ENCODE measurements at regions not wholly inside any gene's neighbourhood (a gene's known extent, or its start where the extent isn't known, plus 50 kb on each side); places are given as distances from the start of the nearest gene placed in this dataset.

- no peak for TF ChIP-seq POLR2AphosphoS5 (IDR thresholded peaks at IDR 0.05; ENCODE audit: low read depth, low read length)
Observed at GRCh38 chr2:21489080-21489479, 365.3 kb downstream of the TDRD15 start (continued).

GRCh38 chr2:21498016-21498415, 374.2 kb downstream of the TDRD15 start:
- Histone ChIP-seq H3K36me3 (ENCODE audit: control insufficient read depth in 1 of 2, insufficient read depth in 2 of 2, low read length in 2 of 2) (no peaks in the 10 kb centered on the region), H4K20me1 (ENCODE audit: insufficient read depth) (no peaks in the 10 kb centered on the region), H3K79me2 (ENCODE audit: insufficient read depth, low read length) (no peaks in the 10 kb centered on the region), H3K27me3 (ENCODE audit: insufficient read depth, low read length) (no peaks in the 10 kb centered on the region), H3K9me2 (ENCODE audit: insufficient read depth) (no peaks in the 10 kb centered on the region), H3K4me1 (ENCODE audit: control insufficient read depth in 1 of 2, insufficient read depth in 2 of 2, low read length in 2 of 2) (no peaks in the 10 kb centered on the region), H3K27ac (ENCODE audit: low read depth, low read length) (no peak overlapping the region), H3K4me2 (ENCODE audit: low read length) (no peak overlapping the region), H3K9ac (ENCODE audit: low read length) (no peak overlapping the region), H3K9me3 (ENCODE audit: control insufficient read depth in 1 of 2, insufficient read depth in 1 of 2, low read depth in 1 of 2, low read length in 2 of 2) (no peaks in the 10 kb centered on the region; a peak in 2 of 4 replicates), H2AFZ (ENCODE audit: low read depth, low read length, poor library complexity, severe bottlenecking) (no peak overlapping the region), H3K4me3 (replicated peaks in 1 of 2; ENCODE audit: low read depth in 1 of 2, low read length in 2 of 2) (no peak overlapping the region)
- ChIA-PET POLR2A (no interaction called here), RAD21 (ENCODE audit: low non-redundant PET in 1 of 2, low total read pairs in 2 of 2, uncharacterized antibody in 2 of 2, unreplicated experiment in 2 of 2) (no interaction called here), CTCF (no interaction called here)
- ATAC-seq (no peak), DNase-seq (ENCODE audit: low read depth, low spot score) (no peak)
- no TSS peak for BruUV-seq (replicated peaks)
- TF ChIP-seq CTCF (IDR thresholded peaks at IDR 0.05 in 2 of 3, conservative IDR thresholded peaks at IDR 0.05 in 1 of 3; ENCODE audit: borderline replicate concordance in 1 of 3, insufficient read depth in 1 of 3, low read depth in 2 of 3, low read length in 2 of 3), result no peak
- no peak for TF ChIP-seq EZH2 (IDR thresholded peaks at IDR 0.05)
- no peak for TF ChIP-seq ATF3 (IDR thresholded peaks at IDR 0.05)
- TF ChIP-seq RAD21 (IDR thresholded peaks at IDR 0.05; ENCODE audit: low read depth), result no peak
- TF ChIP-seq SIN3A (IDR thresholded peaks at IDR 0.05; ENCODE audit: low read depth), result no peak
- no peak for TF ChIP-seq CEBPB (IDR thresholded peaks at IDR 0.05; ENCODE audit: low read depth)
- TF ChIP-seq EGR1 (IDR thresholded peaks at IDR 0.05; ENCODE audit: low read depth), result no peak
- TF ChIP-seq TCF7L2 (IDR thresholded peaks at IDR 0.05; ENCODE audit: borderline replicate concordance, extremely low read depth, insufficient read depth, insufficient read length), result no peak
- TF ChIP-seq SP1 (IDR thresholded peaks at IDR 0.05; ENCODE audit: low read depth), result no peak
- TF ChIP-seq ZNF274 (IDR thresholded peaks at IDR 0.05; ENCODE audit: low read depth, low read length), result no peak
- TF ChIP-seq JUND (IDR thresholded peaks at IDR 0.05), result no peak
- no peak for TF ChIP-seq REST (IDR thresholded peaks at IDR 0.05; ENCODE audit: low read depth)
- TF ChIP-seq CBX3 (IDR thresholded peaks at IDR 0.05; ENCODE audit: low read depth), result no peak
- TF ChIP-seq ELF1 (IDR thresholded peaks at IDR 0.05; ENCODE audit: borderline replicate concordance, low read depth), result no peak
- no peak for TF ChIP-seq ZBTB33 (IDR thresholded peaks at IDR 0.05; ENCODE audit: extremely low read depth, insufficient replicate concordance, low read length)
- no peak for TF ChIP-seq POLR2AphosphoS5 (IDR thresholded peaks at IDR 0.05; ENCODE audit: low read depth, low read length)
- no peak for TF ChIP-seq ZFX (IDR thresholded peaks at IDR 0.05)
- TF ChIP-seq EZH2phosphoT487 (IDR thresholded peaks at IDR 0.05; ENCODE audit: borderline replicate concordance), result no peak
- no peak for TF ChIP-seq MAX (IDR thresholded peaks at IDR 0.05)
- intact Hi-C loops (cut with micrococcal nuclease), result no loop called here
